ENCODE measurements at regions not wholly inside any gene's neighbourhood (a gene's known extent, or its start where the extent isn't known, plus 50 kb on each side); places are given as distances from the start of the nearest gene placed in this dataset.

- no peak for TF ChIP-seq CTCF (IDR thresholded peaks at IDR 0.05; ENCODE audit: extremely low read depth, missing control alignments)
- DNase-seq (ENCODE audit: low spot score): no peak
These were observed 176.9 kb upstream of the ID4 start for GRCh38 chr6:19660123-19660910.

GRCh38 chr6:19662911-19663310, 174.3 kb upstream of the ID4 start:
- DNase-seq (ENCODE audit: low spot score): no peak
- no peak for TF ChIP-seq CTCF (IDR thresholded peaks at IDR 0.05; ENCODE audit: extremely low read depth, missing control alignments)

- TF ChIP-seq CTCF (IDR thresholded peaks at IDR 0.05; ENCODE audit: extremely low read depth, missing control alignments): no peak
- DNase-seq (ENCODE audit: low spot score): no peak
These were observed 173.7 kb upstream of the ID4 start for GRCh38 chr6:19663479-19663878.

- no peak for DNase-seq (ENCODE audit: low spot score)
- no peak for TF ChIP-seq CTCF (IDR thresholded peaks at IDR 0.05; ENCODE audit: extremely low read depth, missing control alignments)
These were observed 173.1 kb upstream of the ID4 start for GRCh38 chr6:19664050-19664449.

GRCh38 chr6:19664878-19665612, 172.1 kb upstream of the ID4 start:
- no peak for DNase-seq (ENCODE audit: low spot score)
- TF ChIP-seq CTCF (IDR thresholded peaks at IDR 0.05; ENCODE audit: extremely low read depth, missing control alignments): no peak

- no peak for DNase-seq (ENCODE audit: low spot score)
- no peak for TF ChIP-seq CTCF (IDR thresholded peaks at IDR 0.05; ENCODE audit: extremely low read depth, missing control alignments)
These were observed 171.6 kb upstream of the ID4 start for GRCh38 chr6:19665613-19665909.

- TF ChIP-seq CTCF (IDR thresholded peaks at IDR 0.05; ENCODE audit: extremely low read depth, missing control alignments): no peak
- no peak for DNase-seq (ENCODE audit: low spot score)
These were observed 168.5 kb upstream of the ID4 start for GRCh38 chr6:19668710-19669109.

Data from GM20000 (cell line).